HG03521 (cell line): ENCODE measurements at regions not wholly inside any gene's neighbourhood (a gene's known extent, or its start where the extent isn't known, plus 50 kb on each side); places are given as distances from the start of the nearest gene placed in this dataset.

ENCODE experiments used
- ATAC-seq: cut with Tn5 transposase; IDR thresholded peaks from one replicate; pipeline ENCODE4 v1.9.1; 2021; ENCODE audit warnings: mild to moderate bottlenecking, moderate library complexity; ENCODE audit not compliant: unreplicated experiment

- ATAC-seq: no peak
These were observed 138.7 kb downstream of the ENC1 start for GRCh38 chr5:74501674-74502478.

DNA sequence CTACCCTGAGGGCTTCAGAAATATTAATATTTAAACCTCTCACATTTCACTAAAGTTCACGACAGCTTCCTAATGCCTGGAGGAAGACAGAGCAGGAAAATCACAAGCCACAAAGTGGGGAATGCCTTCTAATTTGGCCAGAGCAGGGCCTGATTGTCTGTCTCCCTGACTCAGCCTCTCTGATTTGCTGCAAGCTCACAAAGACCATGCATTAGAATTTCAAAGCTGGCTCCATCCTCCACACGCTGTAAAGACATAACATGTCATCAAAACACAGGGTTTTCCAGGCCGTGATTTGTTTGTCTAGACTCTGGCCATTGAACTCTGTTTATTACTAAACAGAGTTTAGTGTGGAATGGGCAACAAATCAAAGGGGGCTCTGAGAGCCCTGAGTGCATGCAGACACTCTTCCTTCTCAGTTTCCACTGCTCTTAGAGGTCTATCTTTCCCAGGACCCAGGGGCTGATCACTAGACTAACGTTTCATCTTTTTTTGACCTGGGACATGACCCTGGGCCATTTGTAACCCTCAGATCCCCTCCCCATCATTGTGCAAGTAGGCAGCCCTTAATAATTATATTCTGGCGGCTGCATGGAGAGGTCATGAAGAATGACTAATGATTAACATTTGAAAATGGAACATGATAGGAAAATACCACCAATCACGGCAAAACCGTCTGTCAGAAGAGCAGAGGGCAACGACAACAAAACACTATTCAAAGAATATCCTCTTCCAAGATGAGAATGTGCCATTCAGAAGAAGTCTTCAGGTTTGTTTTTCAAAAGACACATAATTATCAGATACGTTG is 140.2 kb downstream of the ENC1 start:
- ATAC-seq: no peak

DNA sequence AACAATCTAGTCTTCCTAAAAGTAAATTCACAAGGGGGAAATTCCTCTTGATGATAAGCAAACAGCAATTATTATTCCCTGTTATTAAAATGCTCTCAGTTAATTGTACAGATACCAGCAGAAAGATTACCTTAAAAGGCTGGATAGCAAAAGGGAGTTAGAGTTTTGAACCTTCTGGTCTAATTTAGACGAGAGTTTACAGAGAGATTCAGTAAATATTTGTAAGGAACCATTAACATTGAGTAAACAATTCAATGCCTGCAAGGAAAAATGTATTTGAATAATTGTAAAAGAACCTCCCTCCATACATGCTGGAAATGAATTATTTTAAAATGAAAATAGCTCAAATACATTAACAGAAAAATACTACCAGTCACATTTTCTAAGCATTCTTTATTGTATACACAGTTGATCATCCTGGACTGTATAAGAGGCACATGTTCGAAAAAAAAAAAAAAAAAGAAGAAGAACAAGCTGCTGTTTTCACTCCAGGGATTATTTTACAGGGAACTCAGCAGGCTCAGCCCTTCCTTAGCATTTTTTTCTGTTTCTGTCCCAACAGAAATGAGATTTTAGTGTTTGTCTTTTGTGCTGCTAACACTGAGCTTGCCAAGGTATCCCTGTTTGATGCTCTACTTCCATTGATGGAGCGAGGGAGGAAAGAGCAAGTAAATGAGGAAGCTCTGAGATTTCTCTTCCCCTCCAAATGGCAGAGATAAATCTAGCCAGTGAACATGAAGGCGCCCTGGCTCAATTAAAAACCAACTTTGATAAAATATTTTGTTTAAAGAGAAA is 141.1 kb downstream of the ENC1 start:
- ATAC-seq: no peak

DNA sequence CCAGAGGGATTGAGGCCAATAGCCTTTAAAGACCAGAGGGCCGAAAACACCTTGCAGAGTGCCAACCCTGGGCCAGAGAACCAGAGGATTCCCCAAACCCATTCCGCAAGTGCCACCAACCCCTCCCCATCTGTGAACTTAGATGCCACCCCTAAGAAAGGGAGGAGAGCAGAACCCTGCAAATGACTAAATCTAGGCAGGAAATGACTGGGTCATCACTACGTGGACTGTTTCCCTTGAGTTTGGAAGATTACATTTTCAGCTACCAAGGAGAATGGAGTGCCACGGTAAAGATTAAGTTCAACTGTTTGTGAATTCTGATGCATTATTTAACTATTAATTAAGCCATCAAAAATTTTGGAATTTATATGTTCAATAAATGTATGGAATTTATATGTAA is 142.8 kb downstream of the ENC1 start:
- no peak for ATAC-seq

DNA sequence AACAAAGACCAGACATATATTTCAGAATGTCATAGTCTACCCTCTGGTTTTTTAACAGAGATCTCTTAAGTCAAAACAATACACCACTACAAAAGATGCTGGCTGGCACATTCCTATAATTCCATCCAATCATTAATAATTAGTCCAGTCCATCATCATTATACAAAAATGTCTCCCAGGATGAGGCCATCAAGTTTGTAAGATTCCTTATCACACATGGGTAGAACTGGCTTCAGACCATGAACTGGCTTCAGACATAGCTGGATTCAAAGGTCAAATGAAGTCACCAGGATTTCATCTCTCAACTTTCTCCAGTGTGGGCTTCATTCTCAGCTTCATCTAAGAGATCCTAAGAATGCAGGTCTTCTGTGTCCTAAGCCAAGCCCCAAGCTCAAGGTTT is 147.1 kb downstream of the ENC1 start:
- no peak for ATAC-seq

- no peak for ATAC-seq
These were observed 148.3 kb downstream of the ENC1 start for GRCh38 chr5:74492230-74492629.

GRCh38 chr5:74491586-74491985 is 148.9 kb downstream of the ENC1 start:
- no peak for ATAC-seq

- ATAC-seq: peak; percentile 93
These were observed 149.7 kb downstream of the ENC1 start for GRCh38 chr5:74490814-74491213.

GRCh38 chr5:74482990-74483389 is 157.5 kb downstream of the ENC1 start:
- ATAC-seq: no peak

GRCh38 chr5:74482523-74482922 is 158.0 kb downstream of the ENC1 start:
- no peak for ATAC-seq

GRCh38 chr5:74481357-74481756 is 159.2 kb downstream of the ENC1 start:
- peak; percentile 82 for ATAC-seq

DNA sequence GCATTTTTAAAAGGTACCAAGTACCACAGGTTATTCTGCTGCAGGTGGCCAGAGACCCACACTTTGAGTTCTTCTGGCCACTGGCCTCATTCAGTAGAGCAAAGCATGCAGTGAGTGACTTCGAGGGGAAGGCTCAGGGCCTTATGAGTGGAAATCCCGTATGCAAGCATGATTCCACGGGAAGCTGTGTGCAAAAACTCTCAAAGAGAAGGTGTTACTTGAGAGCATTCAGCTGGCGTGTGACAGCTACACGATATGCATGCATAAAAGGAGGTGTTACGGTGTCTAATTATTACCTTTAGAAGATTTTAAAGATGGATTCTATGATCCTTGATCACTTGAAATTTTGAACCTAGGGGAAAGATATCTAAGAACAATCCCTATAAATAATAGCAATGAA is 160.3 kb downstream of the ENC1 start:
- ATAC-seq: no peak

DNA sequence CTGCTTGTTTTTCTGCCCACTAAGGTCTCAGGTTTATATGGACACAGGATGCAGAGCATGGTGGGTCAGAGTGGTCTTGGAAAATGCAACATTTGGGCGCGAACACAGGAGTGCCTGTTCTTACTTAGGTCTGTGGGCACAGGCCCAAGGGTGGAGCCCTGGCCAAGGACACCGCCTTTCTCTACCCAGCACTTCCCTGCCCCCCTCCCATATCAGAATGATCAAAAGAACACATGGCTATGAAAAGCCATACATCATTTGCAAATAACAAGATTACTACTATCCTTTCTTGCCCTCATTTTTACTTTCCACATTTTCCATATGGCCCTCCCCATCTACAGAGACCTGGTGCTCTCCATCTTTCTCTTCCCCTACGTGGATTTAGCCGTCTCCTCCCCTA is 162.2 kb downstream of the ENC1 start:
- ATAC-seq: no peak

DNA sequence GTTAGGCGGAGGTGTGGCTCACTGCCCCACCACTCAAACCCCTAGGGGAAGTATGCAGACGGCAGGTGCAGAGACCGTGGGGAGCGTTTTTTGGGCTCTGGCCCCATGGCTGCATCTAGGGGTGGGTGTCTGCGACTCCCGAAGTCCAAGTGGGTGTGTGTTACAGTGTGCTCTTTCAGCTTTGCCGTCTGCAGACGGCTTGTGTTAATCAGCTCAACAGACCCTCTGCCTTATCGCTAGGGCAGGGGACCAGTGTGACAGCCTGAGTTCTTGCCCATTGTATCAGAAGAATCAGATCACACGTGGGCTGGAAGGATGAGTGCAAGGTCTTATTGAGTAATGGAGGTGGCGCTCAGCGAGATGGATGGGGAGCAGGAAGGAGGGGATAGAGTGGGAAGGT is 162.8 kb downstream of the ENC1 start:
- no peak for ATAC-seq

- ATAC-seq: no peak
These were observed 163.6 kb downstream of the ENC1 start for GRCh38 chr5:74476819-74477453.

- ATAC-seq: no peak
These were observed 164.3 kb downstream of the ENC1 start for GRCh38 chr5:74476046-74476818.

DNA sequence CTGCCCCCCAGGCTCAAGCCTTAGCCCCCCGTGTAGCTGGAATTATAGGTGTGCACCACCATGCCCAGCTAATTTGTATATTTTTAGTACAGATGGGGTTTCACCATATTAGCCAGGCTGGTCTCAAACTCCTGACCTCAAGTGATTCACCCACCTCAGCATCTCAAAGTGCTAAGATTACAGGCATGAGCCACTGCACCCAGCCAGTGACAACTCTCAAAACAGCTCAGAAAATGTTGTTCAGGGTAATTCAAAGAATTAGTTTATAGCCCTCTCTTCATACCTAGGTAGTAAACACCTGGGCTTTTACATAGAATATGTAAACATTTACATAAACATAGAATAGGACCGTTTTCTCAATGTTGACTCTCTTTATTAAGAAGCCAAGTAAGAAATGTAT is 168.7 kb downstream of the ENC1 start:
- ATAC-seq: no peak

- no peak for ATAC-seq
These were observed 171.1 kb downstream of the ENC1 start for GRCh38 chr5:74469234-74469994.

DNA sequence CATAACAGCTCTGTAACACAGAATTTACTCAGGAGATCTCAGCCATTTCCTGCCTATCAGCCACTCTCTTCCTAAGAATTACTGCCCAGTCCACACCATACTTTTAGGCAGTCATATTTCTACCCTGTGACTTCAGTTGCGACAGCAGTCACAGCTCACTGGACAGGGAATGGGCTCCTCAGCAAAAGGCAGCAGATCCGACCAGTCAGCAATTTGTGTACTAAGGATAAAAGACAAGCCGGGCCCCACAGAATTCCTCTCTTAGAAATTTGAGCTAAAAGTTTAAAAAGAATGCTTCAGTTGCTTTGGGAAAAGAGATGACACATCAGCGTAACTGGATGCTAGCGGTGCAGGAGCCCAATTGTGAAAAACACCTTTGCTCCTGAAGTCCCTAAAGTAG is 172.1 kb downstream of the ENC1 start:
- ATAC-seq: no peak

DNA sequence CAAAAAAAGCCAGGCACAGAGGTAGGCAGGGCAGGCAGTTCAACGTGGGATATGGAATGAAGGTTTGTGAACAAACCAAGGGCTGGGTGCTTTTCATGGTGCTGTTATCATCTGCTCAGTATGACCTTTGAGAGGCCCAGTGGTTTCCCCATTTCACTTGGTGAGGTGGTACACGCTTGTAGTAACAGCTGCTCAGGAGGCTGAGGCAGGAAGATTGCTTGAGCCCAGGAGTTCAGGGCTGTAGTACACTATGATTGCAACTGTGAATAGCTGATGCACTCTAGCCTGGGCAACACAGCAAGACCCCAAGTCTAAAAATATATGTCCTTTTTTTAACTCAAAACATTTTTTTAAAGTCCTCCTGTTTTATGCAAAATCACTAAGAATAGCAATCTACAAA is 174.8 kb downstream of the ENC1 start:
- no peak for ATAC-seq
